DOHH2 (cell line): ENCODE measurements at regions not wholly inside any gene's neighbourhood (a gene's known extent, or its start where the extent isn't known, plus 50 kb on each side); places are given as distances from the start of the nearest gene placed in this dataset.

Experiments used
- H3F3A ChIP-seq: fragments of 200-600 bp; sonication (generic), shearing (Covaris generic); 2 replicates; pipeline ENCODE4 v1.6.0; 2016; ENCODE audit warnings: antibody characterized with exemption, mild to moderate bottlenecking; ENCODE audit not compliant: control insufficient read depth, insufficient read depth
- H3K27ac ChIP-seq: fragments of 200-600 bp; sonication (generic); 2 replicates; pipeline ENCODE4 v1.5.1; 2014; ENCODE audit warnings: low read depth, mild to moderate bottlenecking, low read length, moderate library complexity
- H3K27me3 ChIP-seq: fragments of 200-600 bp; sonication (generic); 2 replicates; pipeline ENCODE4 v1.6.1; 2014; ENCODE audit warnings: mild to moderate bottlenecking, low read length, mixed read lengths; ENCODE audit not compliant: control insufficient read depth
- H3K36me3 ChIP-seq: fragments of 200-600 bp; sonication (generic); 2 replicates; pipeline ENCODE4 v1.6.1; 2014; ENCODE audit warnings: mild to moderate bottlenecking, low read length, moderate library complexity, mixed read lengths; ENCODE audit not compliant: control insufficient read depth
- H3K4me1 ChIP-seq: fragments of 200-600 bp; sonication (generic); 2 replicates; pipeline ENCODE4 v1.6.1; 2014; ENCODE audit warnings: mild to moderate bottlenecking, low read length, mixed read lengths; ENCODE audit not compliant: control insufficient read depth
- H3K4me2 ChIP-seq: fragments of 200-600 bp; sonication (generic); 2 replicates; pipeline ENCODE4 v1.6.0; 2014; ENCODE audit warnings: mild to moderate bottlenecking, low read length, moderate library complexity
- H3K4me3 ChIP-seq: fragments of 200-600 bp; sonication (generic); 2 replicates; pipeline ENCODE4 v1.5.1; 2014; ENCODE audit warnings: mild to moderate bottlenecking, low read length, mixed read lengths
- H3K79me2 ChIP-seq: fragments of 200-600 bp; sonication (generic); 2 replicates; pipeline ENCODE4 v1.6.1; 2014; ENCODE audit warnings: mild to moderate bottlenecking, low read length, mixed read lengths; ENCODE audit not compliant: control insufficient read depth
- H3K9me2 ChIP-seq: fragments of 200-600 bp; sonication (generic); replicated peaks from 2 replicates; pipeline ENCODE4 v1.6.1; 2014; ENCODE audit warnings: mild to moderate bottlenecking, low read length, mixed read lengths; ENCODE audit not compliant: control insufficient read depth
- H3K9me3 ChIP-seq: fragments of 200-600 bp; sonication (generic); 2 replicates; pipeline ENCODE4 v1.6.1; 2014; ENCODE audit warnings: antibody characterized with exemption, low read length, mixed read lengths; ENCODE audit not compliant: control insufficient read depth, insufficient read depth
- H4K20me1 ChIP-seq: fragments of 200-600 bp; sonication (generic); 2 replicates; pipeline ENCODE4 v1.6.0; 2014; ENCODE audit warnings: low read depth, mild to moderate bottlenecking, antibody characterized with exemption, low read length, moderate library complexity; ENCODE audit not compliant: control insufficient read depth, insufficient read depth
- CTCF ChIP-seq: fragments of 200-600 bp; sonication (generic); IDR thresholded peaks from one replicate; pipeline ENCODE4 v1.5.1; 2014; ENCODE audit warnings: antibody characterized with exemption, mild to moderate bottlenecking, low read depth, low read length; ENCODE audit not compliant: poor library complexity, severe bottlenecking
- EZH2phosphoT487 ChIP-seq: fragments of 200-600 bp; sonication (generic); IDR thresholded peaks from 2 replicates; pipeline ENCODE4 v1.6.1; 2017; ENCODE audit warnings: borderline replicate concordance, mild to moderate bottlenecking, antibody characterized with exemption, low read length, moderate library complexity, mixed read lengths

- no peaks in the 10 kb centered on the region for H3F3A ChIP-seq
- no peaks in the 10 kb centered on the region for H3K79me2 ChIP-seq
- H3K27me3 ChIP-seq, result 0 out of 2 replicates have a peak, but pooled peaks cover 2% of the 10 kb centered on the region
- TF ChIP-seq EZH2phosphoT487, result no peak
- no peak for TF ChIP-seq CTCF
- no peak overlapping the region for H3K4me2 ChIP-seq
- H3K9me3 ChIP-seq, result no peaks in the 10 kb centered on the region
- no peak overlapping the region for H3K4me3 ChIP-seq
- H3K36me3 ChIP-seq, result no peaks in the 10 kb centered on the region
- H4K20me1 ChIP-seq, result no peaks in the 10 kb centered on the region
- H3K9me2 ChIP-seq, result no peaks in the 10 kb centered on the region
- no peaks in the 10 kb centered on the region for H3K4me1 ChIP-seq
- no peak overlapping the region for H3K27ac ChIP-seq
These were observed 102.8 kb upstream of the SMIM23 start for GRCh38 chr5:171682801-171683200.

DNA sequence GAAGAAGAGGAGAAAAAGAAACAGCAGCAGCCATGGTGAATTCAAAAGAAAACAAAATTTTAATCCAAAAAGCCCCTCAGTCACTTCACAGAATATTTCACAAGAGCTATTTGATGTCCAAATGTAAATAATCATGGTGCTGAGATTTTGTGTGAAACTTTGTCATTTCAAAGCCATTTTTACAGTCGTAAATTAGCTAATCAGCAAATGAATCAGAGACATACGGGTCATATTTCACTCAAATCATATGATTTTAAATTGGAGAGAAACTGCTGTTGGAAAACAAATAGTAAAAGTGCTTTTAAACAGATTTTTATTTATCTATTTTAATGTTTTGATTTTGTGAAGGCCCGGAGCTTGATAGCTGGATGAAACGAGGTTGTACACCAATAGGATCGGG lies 101.4 kb upstream of the SMIM23 start:
- no peaks in the 10 kb centered on the region for H3K9me3 ChIP-seq
- no peak for TF ChIP-seq CTCF
- TF ChIP-seq EZH2phosphoT487, result no peak
- no peaks in the 10 kb centered on the region for H3K36me3 ChIP-seq
- H3F3A ChIP-seq, result no peaks in the 10 kb centered on the region
- H3K27me3 ChIP-seq, result no peaks in the 10 kb centered on the region
- H3K4me1 ChIP-seq, result no peaks in the 10 kb centered on the region
- H3K9me2 ChIP-seq, result no peaks in the 10 kb centered on the region
- H3K79me2 ChIP-seq, result no peaks in the 10 kb centered on the region
- no peak overlapping the region for H3K27ac ChIP-seq
- no peaks in the 10 kb centered on the region for H4K20me1 ChIP-seq
- H3K4me3 ChIP-seq, result no peak overlapping the region
- no peak overlapping the region for H3K4me2 ChIP-seq

DNA sequence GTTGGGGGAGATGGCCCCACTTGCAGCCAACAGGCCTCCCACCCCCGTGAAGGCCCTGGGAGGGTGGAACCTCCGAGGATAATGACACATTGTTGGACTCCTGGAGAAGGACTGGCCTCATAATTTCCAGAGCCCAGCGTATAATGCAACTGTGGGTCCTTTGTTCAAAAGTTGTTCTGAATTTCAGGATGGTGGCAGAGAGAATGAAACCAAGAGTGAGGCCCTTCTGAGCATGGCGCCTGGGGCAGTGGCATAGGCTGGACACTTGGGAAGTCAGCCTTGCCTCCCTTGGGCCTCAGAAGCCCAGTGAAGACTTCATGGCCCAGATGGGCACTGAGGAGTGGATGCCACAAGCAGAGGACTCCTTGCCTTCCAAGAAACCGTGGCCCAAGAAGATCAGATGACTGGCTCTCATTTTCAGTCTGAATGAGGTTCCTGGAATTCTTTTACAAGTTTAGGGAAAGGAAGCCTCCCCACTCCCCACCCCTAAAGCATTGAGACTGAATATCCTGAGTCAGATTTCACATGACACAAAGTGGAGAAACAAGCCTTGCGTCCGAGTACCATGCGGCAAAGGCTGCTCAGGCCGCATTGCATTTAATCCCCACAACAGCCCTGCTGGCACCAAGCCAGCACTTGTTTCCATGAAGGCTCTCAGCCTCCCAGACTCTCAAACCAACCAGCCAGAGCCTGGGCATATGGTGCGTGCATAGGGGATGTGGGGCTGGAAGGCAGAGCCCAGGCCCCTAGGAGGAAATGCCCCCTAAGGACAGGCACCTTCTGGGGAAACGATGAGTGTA lies 96.7 kb upstream of the SMIM23 start:
- Histone ChIP-seq H3K4me3 (no peak overlapping the region), H3K27ac (no peak overlapping the region), H3K36me3 (no peaks in the 10 kb centered on the region), H4K20me1 (no peaks in the 10 kb centered on the region), H3K4me1 (no peaks in the 10 kb centered on the region), H3K4me2 (no peak overlapping the region), H3K79me2 (no peaks in the 10 kb centered on the region), H3K27me3 (no peaks in the 10 kb centered on the region), H3F3A (no peaks in the 10 kb centered on the region), H3K9me3 (no peaks in the 10 kb centered on the region), H3K9me2 (no peaks in the 10 kb centered on the region)
- TF ChIP-seq EZH2phosphoT487 (no peak), CTCF (no peak)
